OCI-LY1 (cell line): ENCODE measurements at regions not wholly inside any gene's neighbourhood (a gene's known extent, or its start where the extent isn't known, plus 50 kb on each side); places are given as distances from the start of the nearest gene placed in this dataset.

Source experiments
- CTCF ChIP-seq: fragments of 200-600 bp; sonication (generic), shearing (Covaris generic); IDR thresholded peaks from 2 replicates; pipeline ENCODE4 v1.5.1; 2017; ENCODE audit warnings: mild to moderate bottlenecking, antibody characterized with exemption, low read length, moderate library complexity, mixed read lengths
- EZH2 ChIP-seq: fragments of 200-600 bp; sonication (generic), shearing (Covaris generic); IDR thresholded peaks from 2 replicates; pipeline ENCODE4 v1.8.0; 2017; ENCODE audit warnings: borderline replicate concordance, mixed run types, mild to moderate bottlenecking, antibody characterized with exemption, low read length, moderate library complexity, mixed read lengths

- TF ChIP-seq CTCF, result no peak
- TF ChIP-seq EZH2, result no peak
Observed at GRCh38 chr9:115625251-115625650, 507.3 kb upstream of the TNC start.
